HUES64 (cell line): ENCODE measurements at regions not wholly inside any gene's neighbourhood (a gene's known extent, or its start where the extent isn't known, plus 50 kb on each side); places are given as distances from the start of the nearest gene placed in this dataset.
"Not testable (repeated sequence)": the region's sequence is repeated elsewhere in the genome, so short reads cannot be mapped to it uniquely, and the experiment has no call there.

Experiments
- H3K27ac ChIP-seq: 2 replicates; pipeline ENCODE4 v1.7.0; 2013; ENCODE audit warnings: low read depth, low read length, inconsistent platforms
- H3K27me3 ChIP-seq: 2 replicates; pipeline ENCODE4 v1.6.1; 2013; ENCODE audit warnings: mild to moderate bottlenecking, low read length; ENCODE audit not compliant: insufficient read depth
- H3K36me3 ChIP-seq: 2 replicates; pipeline ENCODE4 v1.6.1; 2013; ENCODE audit warnings: mild to moderate bottlenecking, low read length; ENCODE audit not compliant: insufficient read depth
- H3K4me1 ChIP-seq: 2 replicates; pipeline ENCODE4 v1.6.1; 2013; ENCODE audit warnings: mild to moderate bottlenecking, low read length, moderate library complexity; ENCODE audit not compliant: insufficient read depth
- H3K4me3 ChIP-seq: 2 replicates; pipeline ENCODE4 v1.5.1; 2013; ENCODE audit warnings: mild to moderate bottlenecking, low read length, moderate library complexity
- H3K9ac ChIP-seq: 2 replicates; pipeline ENCODE4 v1.6.1; 2013; ENCODE audit warnings: mild to moderate bottlenecking, low read depth, low read length
- H3K9me3 ChIP-seq: 2 replicates; pipeline ENCODE4 v1.6.1; 2013; ENCODE audit warnings: low read depth, low read length; ENCODE audit not compliant: insufficient read depth
- WGBS: fragments of 150-250, 120-280 bp; methylation state at CpG from one replicate; pipeline ENCODE4 v1.1.7; 2013; ENCODE audit warnings: missing lambda C conversion rate; 5-methylcytosine and 5-hydroxymethylcytosine counted together

DNA sequence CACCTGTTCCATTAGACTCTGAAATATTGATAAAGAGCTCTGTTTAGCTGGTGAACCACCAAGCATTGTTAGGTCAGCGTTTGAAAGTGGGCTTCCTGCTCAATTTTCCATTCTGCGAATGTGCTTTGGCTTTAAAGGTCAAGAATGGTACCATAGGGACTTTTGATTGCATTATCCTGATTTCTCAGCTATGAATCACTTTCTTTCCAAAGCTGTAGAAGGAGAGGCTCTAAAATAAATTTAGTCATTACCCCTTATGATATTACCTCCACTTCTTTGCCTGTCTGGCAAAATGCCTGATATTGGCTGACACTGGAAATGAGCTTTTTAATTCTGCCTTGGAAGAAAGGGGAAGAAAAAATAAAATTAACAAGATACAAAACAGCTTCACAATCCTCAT is 237.2 kb upstream of the CTNND2 start:
- Histone ChIP-seq H3K4me3 (no peak overlapping the region), H3K9ac (no peak overlapping the region), H3K4me1 (no peaks in the 10 kb centered on the region), H3K27me3 (no peaks in the 10 kb centered on the region), H3K36me3 (no peaks in the 10 kb centered on the region), H3K9me3 (no peaks in the 10 kb centered on the region), H3K27ac (no peak overlapping the region)
- WGBS, result 92% methylated on average over 2 of the region's 2 CpGs

- WGBS, result 69% methylated on average over 1 of the region's 1 CpG
- Histone ChIP-seq H3K9me3 (0 out of 2 replicates have a peak, but pooled peaks cover 5% of the 10 kb centered on the region), H3K27me3 (no peaks in the 10 kb centered on the region)
Measured at GRCh38 chr5:12133520-12133919, 229.3 kb upstream of the CTNND2 start.

DNA sequence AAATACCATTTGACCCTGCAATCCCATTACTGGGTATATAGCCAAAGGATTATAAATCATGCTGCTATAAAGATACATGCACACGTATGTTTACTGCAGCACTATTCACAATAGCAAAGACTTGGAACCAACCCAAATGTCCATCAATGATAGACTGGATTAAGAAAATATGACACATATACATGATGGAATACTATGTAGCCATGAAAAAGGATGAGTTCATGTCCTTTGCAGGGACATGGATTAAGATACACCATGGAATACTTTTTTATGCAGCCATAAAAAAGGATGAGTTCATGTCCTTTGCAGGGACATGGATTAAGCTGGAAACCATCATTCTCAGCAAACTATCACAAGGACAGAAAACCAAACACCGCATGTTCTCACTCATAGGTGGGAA is 226.8 kb upstream of the CTNND2 start:
- 100% methylated on average over 1 of the region's 2 CpGs for WGBS
- H3K27me3 ChIP-seq, H3K36me3 ChIP-seq, H3K9me3 ChIP-seq, H3K4me1 ChIP-seq, H3K4me3 ChIP-seq, H3K27ac ChIP-seq, H3K9ac ChIP-seq: not testable (repeated sequence)

More at GRCh38 chr5:12133520-12133919, 229.3 kb upstream of the CTNND2 start:
- Histone ChIP-seq H3K4me1 (no peaks in the 10 kb centered on the region), H3K36me3 (no peaks in the 10 kb centered on the region), H3K27ac (no peak overlapping the region), H3K4me3 (no peak overlapping the region), H3K9ac (no peak overlapping the region)

DNA sequence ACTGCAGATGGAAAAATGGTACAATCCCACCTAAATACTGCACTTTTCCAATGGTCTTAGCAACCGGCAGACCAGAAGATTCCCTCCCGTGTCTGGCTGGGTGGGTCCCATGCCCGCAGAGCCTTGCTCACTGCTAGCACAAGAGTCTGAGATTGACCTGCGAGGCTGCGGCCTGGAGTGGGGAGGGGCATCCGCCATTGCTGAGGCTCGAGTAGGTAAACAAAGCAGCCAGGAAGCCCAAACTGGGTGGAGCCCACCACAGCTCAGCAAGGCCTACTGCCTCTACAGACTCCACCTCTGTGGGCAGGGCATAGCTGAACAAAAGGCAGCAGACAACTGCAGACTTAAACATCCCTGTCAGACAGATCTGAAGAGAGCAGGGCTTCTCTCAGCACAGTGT is 221.6 kb upstream of the CTNND2 start:
- Histone ChIP-seq H3K9ac (no peak overlapping the region), H3K4me3 (no peak overlapping the region), H3K9me3 (no peaks in the 10 kb centered on the region), H3K27me3 (no peaks in the 10 kb centered on the region), H3K36me3 (no peaks in the 10 kb centered on the region), H3K4me1 (no peaks in the 10 kb centered on the region), H3K27ac (no peak overlapping the region)
- 92% methylated on average over 7 of the region's 7 CpGs for WGBS

DNA sequence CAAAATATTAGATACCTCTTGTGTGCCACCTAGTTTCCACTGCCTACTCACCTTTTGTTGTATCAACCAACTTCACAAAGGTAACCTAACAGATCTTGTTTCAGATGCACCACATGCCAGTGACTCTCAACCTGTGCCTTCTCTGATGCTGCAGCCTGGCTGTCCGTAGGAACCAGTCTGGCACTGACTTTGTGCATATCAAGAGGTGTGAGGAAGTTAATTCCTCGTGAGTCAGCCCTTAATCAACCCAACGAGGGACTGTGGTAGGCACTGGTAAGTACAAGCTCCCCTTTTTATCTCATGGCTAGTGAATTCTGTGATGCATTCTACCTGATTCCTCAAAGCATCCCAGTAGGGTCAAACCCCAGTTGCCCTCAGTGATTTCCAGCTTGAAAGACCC is 215.4 kb upstream of the CTNND2 start:
- no peak overlapping the region for H3K9ac ChIP-seq
- H3K27ac ChIP-seq, result no peak overlapping the region
- no peaks in the 10 kb centered on the region for H3K27me3 ChIP-seq
- no peaks in the 10 kb centered on the region for H3K4me1 ChIP-seq
- H3K4me3 ChIP-seq, result no peak overlapping the region
- H3K36me3 ChIP-seq, result no peaks in the 10 kb centered on the region
- H3K9me3 ChIP-seq, result no peaks in the 10 kb centered on the region
- WGBS, result 93% methylated on average over 3 of the region's 3 CpGs

- WGBS, result 100% methylated on average over 1 of the region's 1 CpG
- no peaks in the 10 kb centered on the region for H3K36me3 ChIP-seq
Measured at GRCh38 chr5:12114075-12114474, 209.8 kb upstream of the CTNND2 start.

DNA sequence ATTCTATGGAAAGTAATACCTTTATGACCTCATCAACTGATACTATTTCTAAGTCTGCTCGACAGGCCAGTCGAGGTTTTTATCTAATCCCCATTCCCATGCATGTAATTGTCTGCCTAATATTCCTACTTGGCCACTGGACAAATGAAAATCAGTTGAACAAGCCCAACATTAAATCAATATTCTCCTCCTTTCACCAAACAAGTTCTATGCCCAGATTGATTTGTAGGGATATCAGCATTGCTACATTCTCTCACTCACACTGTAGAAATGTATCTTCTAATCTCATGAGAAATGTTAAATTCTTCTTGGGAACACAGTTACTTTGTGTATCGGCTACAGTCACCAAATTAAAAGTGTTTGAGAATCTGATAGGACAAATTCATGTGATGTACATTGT is 208.8 kb upstream of the CTNND2 start:
- Histone ChIP-seq H3K27me3 (no peaks in the 10 kb centered on the region), H3K4me3 (no peak overlapping the region), H3K36me3 (no peaks in the 10 kb centered on the region), H3K9me3 (no peaks in the 10 kb centered on the region), H3K27ac (no peak overlapping the region), H3K9ac (no peak overlapping the region), H3K4me1 (no peaks in the 10 kb centered on the region)
- 93% methylated on average over 3 of the region's 3 CpGs for WGBS

More at GRCh38 chr5:12114075-12114474, 209.8 kb upstream of the CTNND2 start:
- Histone ChIP-seq H3K9ac (no peak overlapping the region), H3K27ac (no peak overlapping the region), H3K4me3 (no peak overlapping the region), H3K27me3 (no peaks in the 10 kb centered on the region), H3K9me3 (no peaks in the 10 kb centered on the region), H3K4me1 (no peaks in the 10 kb centered on the region)

DNA sequence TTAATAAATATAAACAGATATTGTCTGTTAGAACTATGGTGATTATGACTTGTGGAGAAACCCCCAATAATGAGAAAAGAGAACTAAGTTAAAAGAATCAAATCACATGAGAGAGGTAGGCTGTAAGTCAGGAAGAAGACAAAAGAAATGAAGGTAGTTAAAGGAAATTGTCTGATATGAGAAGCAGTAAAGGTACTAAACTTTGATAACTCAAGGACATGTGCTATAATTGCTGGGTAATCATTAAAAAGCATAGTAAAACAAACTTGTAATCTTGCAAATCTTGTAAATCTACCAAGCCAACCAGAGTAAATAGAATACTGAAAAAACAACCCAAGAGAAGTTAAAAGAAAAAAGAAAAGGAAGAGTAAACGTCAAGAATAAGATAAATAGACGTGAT is 207.0 kb upstream of the CTNND2 start:
- H3K9ac ChIP-seq, result no peak overlapping the region
- no peak overlapping the region for H3K27ac ChIP-seq
- no peaks in the 10 kb centered on the region for H3K9me3 ChIP-seq
- H3K4me1 ChIP-seq, result no peaks in the 10 kb centered on the region
- no peaks in the 10 kb centered on the region for H3K36me3 ChIP-seq
- no peak overlapping the region for H3K4me3 ChIP-seq
- WGBS, result no CpG with 5 or more reads among the region's 2 CpGs
- H3K27me3 ChIP-seq, result no peaks in the 10 kb centered on the region

- Histone ChIP-seq H3K27me3 (no peaks in the 10 kb centered on the region), H3K27ac (no peak overlapping the region)
- 100% methylated on average over 2 of the region's 3 CpGs for WGBS
Measured at GRCh38 chr5:12110629-12111028, 206.4 kb upstream of the CTNND2 start.

GRCh38 chr5:12109075-12109688 is 204.9 kb upstream of the CTNND2 start:
- no peak overlapping the region for H3K4me3 ChIP-seq
- no peaks in the 10 kb centered on the region for H3K4me1 ChIP-seq
- no peaks in the 10 kb centered on the region for H3K36me3 ChIP-seq
- no peaks in the 10 kb centered on the region for H3K27me3 ChIP-seq
- no peak overlapping the region for H3K27ac ChIP-seq
- H3K9me3 ChIP-seq, result no peaks in the 10 kb centered on the region
- H3K9ac ChIP-seq, result no peak overlapping the region
- WGBS, result 92% methylated on average over 5 of the region's 5 CpGs

More at GRCh38 chr5:12110629-12111028, 206.4 kb upstream of the CTNND2 start:
- no peak overlapping the region for H3K4me3 ChIP-seq
- H3K36me3 ChIP-seq, result no peaks in the 10 kb centered on the region
- H3K9me3 ChIP-seq, result no peaks in the 10 kb centered on the region
- no peak overlapping the region for H3K9ac ChIP-seq
- no peaks in the 10 kb centered on the region for H3K4me1 ChIP-seq

- H3K36me3 ChIP-seq, result no peaks in the 10 kb centered on the region
- H3K27ac ChIP-seq, result no peak overlapping the region
- no peaks in the 10 kb centered on the region; the same call in 1 of the 2 replicates for H3K4me1 ChIP-seq
- no peak overlapping the region for H3K9ac ChIP-seq
- H3K4me3 ChIP-seq, result no peak overlapping the region
- no peaks in the 10 kb centered on the region for H3K9me3 ChIP-seq
- no peaks in the 10 kb centered on the region for H3K27me3 ChIP-seq
- 97% methylated on average over 3 of the region's 3 CpGs for WGBS
Measured at GRCh38 chr5:12102151-12102550, 197.9 kb upstream of the CTNND2 start.

DNA sequence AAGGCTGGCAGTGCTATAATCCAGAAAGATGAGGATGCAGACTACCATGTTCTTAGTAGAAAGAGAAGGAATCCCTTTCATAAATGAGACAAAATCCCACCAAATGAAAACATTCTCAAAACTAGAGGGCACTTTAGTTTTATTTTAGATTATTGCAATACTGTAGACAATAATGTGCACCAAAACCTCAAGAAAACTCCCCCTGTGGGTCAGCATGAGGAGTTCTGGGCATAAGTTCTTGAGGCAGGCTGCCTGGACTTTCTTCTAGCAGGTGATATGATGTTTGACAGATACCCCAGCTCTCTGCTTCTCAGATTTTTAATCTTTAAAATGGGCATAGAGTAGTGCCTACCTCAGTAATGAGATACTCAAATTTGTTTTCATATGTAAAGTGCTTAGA is 196.3 kb upstream of the CTNND2 start:
- Histone ChIP-seq H3K4me1 (no peaks in the 10 kb centered on the region; the same call in 1 of the 2 replicates), H3K9ac (no peak overlapping the region), H3K27me3 (no peaks in the 10 kb centered on the region), H3K4me3 (no peak overlapping the region), H3K27ac (no peak overlapping the region), H3K9me3 (no peaks in the 10 kb centered on the region), H3K36me3 (no peaks in the 10 kb centered on the region)
